ENCODE measurements at regions not wholly inside any gene's neighbourhood (a gene's known extent, or its start where the extent isn't known, plus 50 kb on each side); places are given as distances from the start of the nearest gene placed in this dataset.

GRCh38 chr9:75691408-75691807, 199.1 kb upstream of the PCSK5 start:
- H3K9ac ChIP-seq (ENCODE audit: low read depth, low read length, poor library complexity, severe bottlenecking) = no peak overlapping the region
- H3K36me3 ChIP-seq (ENCODE audit: insufficient read depth, low read length) = no peaks in the 10 kb centered on the region
- no peaks in the 10 kb centered on the region for H3K79me2 ChIP-seq (ENCODE audit: insufficient read depth, low read length)
- H4K20me1 ChIP-seq (ENCODE audit: insufficient read depth, low read length, poor library complexity, severe bottlenecking) = no peaks in the 10 kb centered on the region
- H2AFZ ChIP-seq (ENCODE audit: low read length) = no peak overlapping the region
- H3K4me3 ChIP-seq (ENCODE audit: low read length, poor library complexity, severe bottlenecking) = no peak overlapping the region
- H3F3A ChIP-seq (ENCODE audit: low read depth) = no peaks in the 10 kb centered on the region
- no peaks in the 10 kb centered on the region for H3K9me3 ChIP-seq (ENCODE audit: insufficient read depth, low read depth, low read length)
- H3K27me3 ChIP-seq (ENCODE audit: insufficient read depth, low read length, poor library complexity, severe bottlenecking) = no peaks in the 10 kb centered on the region
- TF ChIP-seq EZH2phosphoT487 (IDR thresholded peaks at IDR 0.05; ENCODE audit: borderline replicate concordance) = no peak
- no peak for TF ChIP-seq CTCF (conservative IDR thresholded peaks at IDR 0.05; ENCODE audit: low read length)
- peaks cover 10% of the 10 kb centered on the region for H3K4me1 ChIP-seq (ENCODE audit: insufficient read depth, low read length, poor library complexity, severe bottlenecking)
- no peaks in the 10 kb centered on the region for H3K9me2 ChIP-seq (replicated peaks; ENCODE audit: low read depth, low read length)
- no peak overlapping the region for H3K4me2 ChIP-seq (ENCODE audit: low read depth, low read length, poor library complexity, severe bottlenecking)

- Histone ChIP-seq H3K4me1 (ENCODE audit: insufficient read depth, low read length, poor library complexity, severe bottlenecking) (peaks cover 10% of the 10 kb centered on the region), H3K27me3 (ENCODE audit: insufficient read depth, low read length, poor library complexity, severe bottlenecking) (no peaks in the 10 kb centered on the region), H3F3A (ENCODE audit: low read depth) (no peaks in the 10 kb centered on the region), H3K9ac (ENCODE audit: low read depth, low read length, poor library complexity, severe bottlenecking) (no peak overlapping the region), H3K9me3 (ENCODE audit: insufficient read depth, low read depth, low read length) (no peaks in the 10 kb centered on the region), H3K9me2 (replicated peaks; ENCODE audit: low read depth, low read length) (no peaks in the 10 kb centered on the region), H3K4me2 (ENCODE audit: low read depth, low read length, poor library complexity, severe bottlenecking) (no peak overlapping the region), H3K36me3 (ENCODE audit: insufficient read depth, low read length) (no peaks in the 10 kb centered on the region), H2AFZ (ENCODE audit: low read length) (no peak overlapping the region), H4K20me1 (ENCODE audit: insufficient read depth, low read length, poor library complexity, severe bottlenecking) (no peaks in the 10 kb centered on the region), H3K4me3 (ENCODE audit: low read length, poor library complexity, severe bottlenecking) (no peak overlapping the region), H3K79me2 (ENCODE audit: insufficient read depth, low read length) (no peaks in the 10 kb centered on the region)
- no peak for TF ChIP-seq EZH2phosphoT487 (IDR thresholded peaks at IDR 0.05; ENCODE audit: borderline replicate concordance)
- no peak for TF ChIP-seq CTCF (conservative IDR thresholded peaks at IDR 0.05; ENCODE audit: low read length)
These were observed 198.2 kb upstream of the PCSK5 start for GRCh38 chr9:75692309-75692708.

- Histone ChIP-seq H3K4me1 (ENCODE audit: insufficient read depth, low read length, poor library complexity, severe bottlenecking) (no peaks in the 10 kb centered on the region), H3K9ac (ENCODE audit: low read depth, low read length, poor library complexity, severe bottlenecking) (no peak overlapping the region), H3K36me3 (ENCODE audit: insufficient read depth, low read length) (no peaks in the 10 kb centered on the region), H3K9me2 (replicated peaks; ENCODE audit: low read depth, low read length) (no peaks in the 10 kb centered on the region), H3K79me2 (ENCODE audit: insufficient read depth, low read length) (no peaks in the 10 kb centered on the region), H4K20me1 (ENCODE audit: insufficient read depth, low read length, poor library complexity, severe bottlenecking) (no peaks in the 10 kb centered on the region), H3K4me3 (ENCODE audit: low read length, poor library complexity, severe bottlenecking) (no peak overlapping the region), H3K4me2 (ENCODE audit: low read depth, low read length, poor library complexity, severe bottlenecking) (no peak overlapping the region), H3K9me3 (ENCODE audit: insufficient read depth, low read depth, low read length) (no peaks in the 10 kb centered on the region), H3K27me3 (ENCODE audit: insufficient read depth, low read length, poor library complexity, severe bottlenecking) (no peaks in the 10 kb centered on the region), H2AFZ (ENCODE audit: low read length) (no peak overlapping the region), H3F3A (ENCODE audit: low read depth) (no peaks in the 10 kb centered on the region)
- TF ChIP-seq EZH2phosphoT487 (IDR thresholded peaks at IDR 0.05; ENCODE audit: borderline replicate concordance) = no peak
- TF ChIP-seq CTCF (conservative IDR thresholded peaks at IDR 0.05; ENCODE audit: low read length) = no peak
These were observed 194.6 kb upstream of the PCSK5 start for GRCh38 chr9:75695921-75696320.

Data from Loucy (cell line).